ENCODE measurements at regions not wholly inside any gene's neighbourhood (a gene's known extent, or its start where the extent isn't known, plus 50 kb on each side); places are given as distances from the start of the nearest gene placed in this dataset.

DNA sequence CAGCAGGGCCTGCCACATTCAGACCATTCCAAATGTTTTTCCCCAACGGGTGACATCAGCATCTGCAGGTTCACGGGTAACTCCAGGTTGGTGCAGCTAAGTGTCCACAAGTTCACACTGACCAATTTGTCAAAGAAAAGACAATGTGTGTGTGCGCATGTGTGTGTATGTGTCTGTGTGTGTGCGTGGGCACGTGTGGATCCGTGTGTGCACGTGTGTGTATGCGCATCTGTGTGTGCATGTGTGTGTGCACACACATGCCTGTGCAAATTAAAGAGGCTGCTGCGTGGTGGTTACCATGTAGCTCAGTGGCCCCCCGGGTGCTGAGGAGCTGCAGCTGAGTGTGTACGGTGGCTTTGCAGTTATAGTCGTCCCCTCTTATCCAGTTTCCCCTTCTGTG is 187.4 kb downstream of the TMEM18 start:
- FAIRE-seq (no peak), DNase-seq (ENCODE audit: low read depth, low spot score) (no peak)
- Histone ChIP-seq H3K4me1 (ENCODE audit: control insufficient read depth, extremely low read depth, insufficient read depth, low read length) (no peaks in the 10 kb centered on the region), H2AFZ (ENCODE audit: low read depth, low read length) (no peak overlapping the region), H3K9me3 (replicated peaks; ENCODE audit: control insufficient read depth, insufficient read depth, low read length) (peaks cover 2% of the 10 kb centered on the region), H3K27ac (ENCODE audit: insufficient read depth, low read depth, low read length) (no peak overlapping the region), H4K20me1 (replicated peaks; ENCODE audit: control insufficient read depth, extremely low read depth, insufficient read depth, low read length) (no peaks in the 10 kb centered on the region), H3K4me3 (replicated peaks in 1 of 3; ENCODE audit: insufficient read depth in 1 of 3, low read depth in 1 of 3, low read length in 3 of 3) (no peak overlapping the region), H3K9me1 (replicated peaks; ENCODE audit: control insufficient read depth, extremely low read depth, insufficient read depth, low read length) (no peaks in the 10 kb centered on the region), H3K9ac (replicated peaks; ENCODE audit: extremely low read depth, insufficient read depth, low read length) (no peak overlapping the region), H3K36me3 (ENCODE audit: control insufficient read depth in 2 of 2, extremely low read depth in 1 of 2, insufficient read depth in 2 of 2, low read length in 2 of 2) (no peaks in the 10 kb centered on the region), H3K79me2 (ENCODE audit: control insufficient read depth, insufficient read depth, low read length) (no peaks in the 10 kb centered on the region), H3K27me3 (ENCODE audit: control insufficient read depth in 2 of 2, insufficient read depth in 2 of 2, low read length in 2 of 2) (no peaks in the 10 kb centered on the region), H3K4me2 (ENCODE audit: insufficient read depth, low read length) (no peak overlapping the region)
- no peak for TF ChIP-seq MYC (IDR thresholded peaks at IDR 0.05; ENCODE audit: low read depth, low read length)
- no peak for TF ChIP-seq GATA2 (IDR thresholded peaks at IDR 0.05; ENCODE audit: insufficient read depth, insufficient read length, low read depth, low read length)
- no peak for TF ChIP-seq CTCF (IDR thresholded peaks at IDR 0.05; ENCODE audit: extremely low read depth in 1 of 2, insufficient read depth in 1 of 2, low read depth in 1 of 2, low read length in 2 of 2)
- no peak for TF ChIP-seq POLR2AphosphoS5 (IDR thresholded peaks at IDR 0.05; ENCODE audit: insufficient read depth, low read depth, low read length)
- TF ChIP-seq POLR2A (IDR thresholded peaks at IDR 0.05; ENCODE audit: low read depth, low read length), result no peak
- no peak for TF ChIP-seq JUN (IDR thresholded peaks at IDR 0.05; ENCODE audit: borderline replicate concordance, insufficient read depth, insufficient read length, low read depth)
- TF ChIP-seq EZH2 (IDR thresholded peaks at IDR 0.05; ENCODE audit: borderline replicate concordance, low read depth, low read length, severe bottlenecking), result no peak
- TF ChIP-seq MAX (IDR thresholded peaks at IDR 0.05; ENCODE audit: insufficient read depth, insufficient read length), result no peak
- TF ChIP-seq FOS (IDR thresholded peaks at IDR 0.05; ENCODE audit: borderline replicate concordance, insufficient read depth, low read length), result no peak
- dilution Hi-C loops (cut with MboI; ENCODE audit: extremely low pct_ligation_motif_present, low sequenced_read_pairs), result no loop called here
- CTCF ChIA-PET, result no interaction called here
- intact Hi-C loops (cut with micrococcal nuclease), result no loop called here
- BruUV-seq (replicated peaks), result no TSS peak
- POLR2A ChIA-PET, result no interaction called here

Data from endothelial cell of umbilical vein (primary cell).